AG08396 (cell line): ENCODE measurements at regions not wholly inside any gene's neighbourhood (a gene's known extent, or its start where the extent isn't known, plus 50 kb on each side); places are given as distances from the start of the nearest gene placed in this dataset.
"Not testable (repeated sequence)": the region's sequence is repeated elsewhere in the genome, so short reads cannot be mapped to it uniquely, and the experiment has no call there.

Source experiments
- DNase-seq: peaks from one replicate; pipeline ENCODE4 v3.0.0; 2012; ENCODE audit warnings: low spot score, mixed read lengths

- no peak for DNase-seq
Observed at GRCh38 chr12:74391283-74391682, 146.4 kb upstream of the ATXN7L3B start.

GRCh38 chr12:74393272-74393671 lies 144.4 kb upstream of the ATXN7L3B start:
- no peak for DNase-seq

DNA sequence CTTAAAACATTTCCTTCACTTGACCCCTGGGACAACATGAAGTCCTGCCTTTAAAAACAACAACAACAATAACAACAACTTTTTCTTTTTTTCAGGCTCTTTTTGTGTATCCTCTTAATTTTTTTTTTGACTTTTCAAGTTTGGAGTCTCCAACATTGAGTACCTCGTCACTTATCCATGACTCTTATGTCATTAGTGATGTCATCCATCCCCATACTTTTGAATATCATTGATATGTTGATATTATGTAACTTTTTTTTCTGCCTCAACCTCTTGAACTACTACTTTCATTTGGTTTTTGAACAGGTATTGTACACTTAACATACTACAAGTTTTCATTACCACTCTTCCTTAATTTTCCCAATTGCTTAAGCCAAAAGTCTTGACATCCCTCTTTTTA lies 143.0 kb upstream of the ATXN7L3B start:
- no peak for DNase-seq

DNA sequence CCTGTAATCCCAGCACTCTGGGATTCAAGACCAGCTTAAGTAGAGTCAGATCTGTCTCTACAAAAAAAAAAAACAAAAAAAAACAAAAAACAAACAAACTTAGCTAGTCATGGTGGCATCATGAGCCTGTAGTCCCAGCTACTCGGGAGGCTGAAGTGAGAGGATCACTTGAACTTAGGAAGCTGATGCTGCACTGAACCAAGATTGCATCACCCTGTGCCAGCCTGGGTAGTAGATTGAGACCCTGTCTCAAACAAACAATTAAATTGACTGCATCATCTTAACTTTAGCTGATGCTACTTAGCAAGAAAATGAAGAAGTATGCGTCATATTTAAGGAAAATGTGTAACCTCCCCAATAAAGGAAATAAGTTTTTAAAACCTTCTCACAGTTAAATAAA lies 136.6 kb upstream of the ATXN7L3B start:
- no peak for DNase-seq

- DNase-seq: no peak
Observed at GRCh38 chr12:74401966-74402365, 135.7 kb upstream of the ATXN7L3B start.

DNA sequence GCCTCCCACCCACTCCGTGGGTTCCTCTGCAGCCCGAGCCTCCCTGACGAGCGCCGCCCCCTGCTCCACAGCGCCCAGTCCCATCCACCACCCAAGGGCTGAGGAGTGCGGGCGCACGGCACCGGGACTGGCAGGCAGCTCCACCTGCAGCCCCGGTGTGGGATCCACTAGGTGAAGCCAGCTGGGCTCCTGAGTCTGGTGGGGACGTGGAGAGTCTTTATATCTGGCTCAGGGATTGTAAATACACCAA lies 134.5 kb upstream of the ATXN7L3B start:
- not testable (repeated sequence) for DNase-seq

- DNase-seq: no peak
Observed at GRCh38 chr12:74408601-74409166, 129.0 kb upstream of the ATXN7L3B start.

DNA sequence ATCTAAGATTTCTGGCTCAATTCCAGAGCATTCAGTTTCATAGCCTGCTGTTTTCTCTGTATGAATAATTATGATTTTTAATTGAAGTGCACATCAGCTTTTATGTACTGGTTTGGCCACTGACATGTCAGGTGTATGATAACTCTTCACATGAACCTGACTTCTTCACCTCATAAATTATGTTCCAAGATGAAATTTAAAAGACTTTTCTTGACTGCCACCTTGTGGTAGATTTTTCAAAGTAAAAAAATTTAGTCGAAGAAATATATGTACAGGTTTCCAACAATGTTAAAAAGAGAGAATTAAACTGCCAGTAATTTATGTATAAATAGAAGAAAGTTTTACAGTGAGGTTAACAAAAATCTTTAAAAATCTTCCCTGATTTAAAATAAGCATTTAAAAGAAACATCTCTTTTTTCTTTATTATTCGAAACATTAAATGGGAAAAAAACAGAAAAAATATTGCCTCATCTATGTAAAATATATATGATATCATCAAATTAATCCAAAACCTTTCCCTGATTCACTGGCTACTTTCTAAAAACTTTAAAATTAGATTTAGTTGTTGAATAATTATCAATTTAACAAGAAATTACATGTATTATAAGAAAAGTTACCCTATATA lies 124.9 kb upstream of the ATXN7L3B start:
- peak; percentile 7 for DNase-seq

DNA sequence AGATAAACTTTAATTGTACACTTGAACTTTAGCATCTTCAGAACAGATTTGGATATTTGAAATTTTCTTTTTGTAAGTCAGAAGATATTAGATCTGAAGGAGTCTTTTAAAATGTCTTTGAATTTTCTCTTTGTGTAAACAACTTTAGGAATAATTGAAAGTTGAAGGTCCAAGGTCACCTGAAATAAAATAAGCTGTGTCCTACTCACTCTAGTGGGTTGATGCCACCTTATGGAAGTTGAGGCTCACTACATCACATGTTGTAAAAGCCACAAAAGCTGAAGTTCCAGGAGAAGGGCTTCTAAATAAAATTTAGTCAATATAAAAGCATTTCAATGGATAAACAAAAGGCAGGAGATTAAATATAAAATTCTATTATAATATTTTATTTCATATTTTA lies 122.0 kb upstream of the ATXN7L3B start:
- DNase-seq: peak; percentile 17

DNA sequence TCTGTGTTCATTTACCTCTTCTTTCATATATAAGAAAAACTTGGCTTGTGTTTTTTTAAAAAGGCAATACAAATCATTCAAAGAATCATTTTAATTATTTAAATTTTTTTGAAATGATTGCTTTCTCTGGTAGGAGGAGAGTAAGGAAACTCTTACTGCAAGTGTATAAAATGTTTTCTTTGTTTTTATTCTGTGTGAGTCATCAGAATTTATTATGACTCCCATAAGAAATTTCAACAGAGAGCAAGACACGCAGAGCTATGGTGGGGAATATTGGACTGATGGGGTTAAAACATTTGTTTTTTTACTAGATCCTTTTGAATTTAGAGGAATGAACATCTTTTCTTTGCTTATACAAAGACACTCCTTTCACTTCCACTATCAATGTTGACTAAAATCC lies 119.1 kb upstream of the ATXN7L3B start:
- no peak for DNase-seq

- DNase-seq: no peak
Observed at GRCh38 chr12:74424778-74425177, 112.9 kb upstream of the ATXN7L3B start.

GRCh38 chr12:74426091-74426490 lies 111.5 kb upstream of the ATXN7L3B start:
- DNase-seq: no peak

GRCh38 chr12:74429535-74429934 lies 108.1 kb upstream of the ATXN7L3B start:
- DNase-seq: no peak

DNA sequence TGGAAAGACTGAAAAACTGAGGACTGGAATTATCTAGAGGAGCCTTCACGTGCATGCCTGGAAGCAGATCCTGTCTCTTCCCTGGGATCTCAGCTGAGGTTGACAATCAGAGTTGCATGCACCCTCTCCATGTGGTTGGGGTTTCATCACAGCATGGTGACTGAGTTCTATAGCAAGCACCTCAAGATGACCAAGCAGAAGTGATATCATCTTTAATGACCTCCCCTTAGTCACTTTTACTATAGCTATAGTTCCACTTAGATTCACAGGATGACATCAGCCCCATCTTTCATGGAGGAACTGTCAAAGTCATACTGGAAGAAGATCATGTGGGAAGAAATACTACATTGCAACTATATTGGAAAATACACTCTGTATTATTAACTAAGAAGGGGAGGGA lies 105.8 kb upstream of the ATXN7L3B start:
- DNase-seq: no peak

DNA sequence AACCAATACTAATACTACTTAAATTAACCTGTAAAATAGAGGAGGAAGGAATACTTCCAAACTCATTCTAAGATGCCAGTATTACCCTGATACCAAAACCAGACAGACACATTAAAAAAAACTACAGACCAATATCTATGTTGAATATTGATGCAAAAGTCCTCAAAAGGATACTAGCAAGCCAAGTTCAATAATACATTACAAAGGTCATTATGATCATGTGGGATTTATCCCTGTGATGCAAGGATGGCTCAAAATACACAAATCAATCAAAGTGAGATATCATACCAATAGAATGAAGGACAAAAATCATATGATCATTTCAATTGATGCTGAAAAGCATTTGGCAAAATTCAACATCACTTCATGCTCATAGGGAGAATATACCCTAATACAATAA lies 97.2 kb upstream of the ATXN7L3B start:
- no peak for DNase-seq

DNA sequence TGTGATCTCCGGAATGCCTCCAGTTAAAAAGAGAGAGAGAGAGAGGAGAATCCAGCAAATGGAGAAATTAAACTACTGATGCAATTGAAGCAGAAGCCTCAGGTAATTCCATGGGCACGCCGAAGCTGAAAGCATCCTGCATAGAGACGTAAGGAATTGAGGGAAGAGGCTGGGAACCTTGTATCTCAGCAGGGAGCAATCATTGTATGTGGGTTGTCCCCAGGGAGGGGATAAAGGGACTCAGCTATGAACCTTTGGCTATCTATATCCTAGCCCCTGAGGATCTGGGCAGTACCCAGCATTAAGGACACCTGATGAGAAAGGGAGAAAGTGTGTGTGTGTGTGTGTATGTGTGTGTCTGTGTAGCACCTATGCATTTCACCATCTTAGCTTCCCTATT lies 95.8 kb upstream of the ATXN7L3B start:
- DNase-seq: no peak

- DNase-seq: no peak
Observed at GRCh38 chr12:74446466-74446865, 91.2 kb upstream of the ATXN7L3B start.

GRCh38 chr12:74449872-74450271 lies 87.8 kb upstream of the ATXN7L3B start:
- no peak for DNase-seq

GRCh38 chr12:74454109-74454508 lies 83.5 kb upstream of the ATXN7L3B start:
- no peak for DNase-seq

DNA sequence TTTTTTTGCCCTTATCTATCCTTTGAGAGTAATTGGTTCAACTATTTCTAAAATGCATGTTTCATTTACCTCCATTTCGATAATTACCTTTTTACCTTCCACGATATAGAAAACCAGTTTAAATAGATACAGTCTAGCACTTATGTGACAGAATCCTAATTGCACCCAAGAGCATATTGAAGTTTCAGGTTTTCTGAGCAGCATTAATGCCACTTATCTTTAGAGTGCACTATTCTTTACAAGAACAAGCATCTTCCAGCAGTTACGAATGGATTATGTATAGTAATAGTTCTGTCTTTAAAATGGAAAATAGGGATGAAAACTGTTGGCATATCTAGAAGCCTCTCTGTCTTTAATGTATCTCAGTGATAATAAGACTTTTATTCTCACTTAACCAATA lies 82.2 kb upstream of the ATXN7L3B start:
- DNase-seq: no peak

DNA sequence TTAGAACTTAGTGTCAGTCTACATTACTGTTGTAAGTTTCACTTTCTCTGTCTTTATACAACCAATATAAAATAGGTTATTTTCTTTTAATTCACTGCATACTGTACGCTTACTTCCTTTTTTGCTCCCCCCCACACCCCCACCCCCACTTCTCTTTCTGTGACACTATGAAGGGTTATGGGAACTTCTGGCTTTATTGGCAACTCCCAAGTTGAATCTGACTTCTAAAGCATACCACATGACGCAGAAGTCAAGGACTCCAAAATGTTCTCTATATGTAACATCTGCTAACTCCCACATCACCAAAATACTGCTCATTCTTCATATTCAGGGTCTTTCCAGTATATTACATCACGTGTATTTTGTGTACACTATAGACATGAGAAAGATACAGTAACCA lies 81.2 kb upstream of the ATXN7L3B start:
- no peak for DNase-seq

DNA sequence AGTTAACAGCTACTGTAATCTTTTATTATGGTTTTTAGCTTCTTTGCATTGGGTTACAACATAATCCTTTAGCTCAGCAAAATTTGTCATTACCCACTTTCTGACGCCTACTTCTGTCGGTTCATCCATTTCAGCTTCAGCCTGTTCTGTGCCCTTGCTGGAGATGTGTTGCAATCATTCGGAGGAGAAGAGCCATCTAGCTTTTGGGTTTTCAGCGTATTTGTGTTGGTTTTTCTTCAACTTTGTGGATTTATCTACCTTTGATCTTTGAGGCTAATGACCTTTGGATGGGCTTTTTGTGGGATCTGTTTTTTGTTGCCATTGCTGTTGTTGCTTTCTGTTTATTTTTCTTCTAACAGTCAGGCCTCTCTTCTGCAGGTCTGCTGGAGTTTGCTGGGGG lies 69.2 kb upstream of the ATXN7L3B start:
- DNase-seq: no peak

DNA sequence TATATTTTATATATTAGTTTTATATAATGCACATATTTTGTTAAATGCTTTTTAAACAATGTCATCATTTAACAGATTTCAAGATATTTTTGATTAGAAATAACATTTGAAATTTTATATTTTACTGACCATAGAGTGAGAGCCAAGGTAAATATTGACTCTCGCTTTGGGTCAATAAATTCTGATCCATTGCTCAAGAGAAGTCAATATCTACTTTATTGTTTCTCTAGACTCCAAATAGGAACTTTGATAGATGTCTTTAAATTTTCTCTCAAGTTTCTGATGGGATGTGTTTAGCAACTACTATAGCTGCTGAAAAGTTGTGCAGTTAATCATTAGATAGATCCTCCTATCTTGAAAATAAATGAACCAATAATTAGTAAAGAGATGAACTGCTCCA lies 61.4 kb upstream of the ATXN7L3B start:
- DNase-seq: no peak

DNA sequence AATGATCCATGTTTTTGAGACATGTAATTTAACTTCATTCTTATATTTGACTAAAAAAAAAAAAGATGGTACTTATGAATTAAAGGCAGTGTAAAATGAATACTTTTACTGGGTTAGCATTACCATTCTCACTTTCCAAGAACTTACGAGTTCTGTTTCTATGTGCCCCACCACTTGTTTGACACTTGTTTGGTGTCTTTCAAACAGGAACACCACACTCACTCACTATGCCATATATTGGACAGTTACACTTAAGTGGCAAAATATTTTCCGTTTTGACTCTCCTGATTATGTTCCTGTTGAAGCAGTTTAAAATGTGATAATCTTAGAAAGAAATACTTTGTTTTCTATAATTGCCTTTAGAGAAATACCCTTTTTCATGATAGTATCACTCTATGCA lies 56.6 kb upstream of the ATXN7L3B start:
- no peak for DNase-seq

DNA sequence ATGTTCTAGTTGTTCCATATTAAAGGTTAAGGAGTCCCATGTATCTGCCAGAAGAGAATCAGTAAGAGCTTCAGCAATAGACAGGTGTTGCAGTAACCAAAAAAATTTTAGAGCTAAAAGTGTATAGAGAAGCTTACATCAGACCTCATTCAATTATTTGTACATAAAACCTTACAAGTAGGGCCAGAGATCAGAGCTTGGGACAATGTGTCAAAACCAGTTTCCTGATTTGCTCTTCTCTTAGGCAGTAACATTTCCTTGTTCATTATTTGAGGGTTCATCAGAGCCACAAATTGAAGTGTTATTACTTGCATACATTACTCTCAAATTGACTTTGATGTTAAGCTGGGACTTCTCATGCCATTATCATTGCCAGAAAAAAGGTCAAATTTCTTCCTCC lies 55.5 kb upstream of the ATXN7L3B start:
- no peak for DNase-seq
